ENCODE measurements at regions not wholly inside any gene's neighbourhood (a gene's known extent, or its start where the extent isn't known, plus 50 kb on each side); places are given as distances from the start of the nearest gene placed in this dataset.

- no peaks in the 10 kb centered on the region for H3K4me1 Mint-ChIP-seq (ENCODE audit: low read depth)
- no peaks in the 10 kb centered on the region for H3K27me3 Mint-ChIP-seq (ENCODE audit: low read depth)
- peaks cover 3% of the 10 kb centered on the region for H3K9me3 Mint-ChIP-seq
- H3K27ac Mint-ChIP-seq: no peak overlapping the region
- no peaks in the 10 kb centered on the region for H3K36me3 Mint-ChIP-seq (ENCODE audit: low read depth)
- no peak overlapping the region for H3K4me3 Mint-ChIP-seq
Measured at GRCh38 chr17:79452706-79453105, 158.1 kb downstream of the RBFOX3 start.

- no peak overlapping the region for H3K27ac Mint-ChIP-seq
- peaks cover 3% of the 10 kb centered on the region for H3K9me3 Mint-ChIP-seq
- no peaks in the 10 kb centered on the region for H3K4me1 Mint-ChIP-seq (ENCODE audit: low read depth)
- H3K4me3 Mint-ChIP-seq: no peak overlapping the region
- no peaks in the 10 kb centered on the region for H3K27me3 Mint-ChIP-seq (ENCODE audit: low read depth)
- H3K36me3 Mint-ChIP-seq (ENCODE audit: low read depth): no peaks in the 10 kb centered on the region
Measured at GRCh38 chr17:79451167-79451566, 159.7 kb downstream of the RBFOX3 start.

GRCh38 chr17:79446399-79447009 is 164.3 kb downstream of the RBFOX3 start:
- Mint-ChIP-seq H3K36me3 (ENCODE audit: low read depth) (no peaks in the 10 kb centered on the region), H3K27ac (no peak overlapping the region), H3K4me1 (ENCODE audit: low read depth) (no peaks in the 10 kb centered on the region), H3K27me3 (ENCODE audit: low read depth) (no peaks in the 10 kb centered on the region), H3K4me3 (no peak overlapping the region), H3K9me3 (peaks cover 3% of the 10 kb centered on the region)

- H3K27ac Mint-ChIP-seq: no peak overlapping the region
Measured at GRCh38 chr17:79444198-79444597, 166.7 kb downstream of the RBFOX3 start.

GRCh38 chr17:79443026-79443425 is 167.8 kb downstream of the RBFOX3 start:
- Mint-ChIP-seq H3K27me3 (ENCODE audit: low read depth) (no peaks in the 10 kb centered on the region), H3K9me3 (peaks cover 3% of the 10 kb centered on the region), H3K27ac (no peak overlapping the region), H3K4me1 (ENCODE audit: low read depth) (no peaks in the 10 kb centered on the region), H3K36me3 (ENCODE audit: low read depth) (no peaks in the 10 kb centered on the region), H3K4me3 (no peak overlapping the region)

More at GRCh38 chr17:79444198-79444597, 166.7 kb downstream of the RBFOX3 start:
- H3K27me3 Mint-ChIP-seq (ENCODE audit: low read depth): no peaks in the 10 kb centered on the region
- no peaks in the 10 kb centered on the region for H3K4me1 Mint-ChIP-seq (ENCODE audit: low read depth)
- peaks cover 3% of the 10 kb centered on the region for H3K9me3 Mint-ChIP-seq
- no peaks in the 10 kb centered on the region for H3K36me3 Mint-ChIP-seq (ENCODE audit: low read depth)
- no peak overlapping the region for H3K4me3 Mint-ChIP-seq

- no peaks in the 10 kb centered on the region for H3K9me3 Mint-ChIP-seq
- no peak overlapping the region for H3K4me3 Mint-ChIP-seq
Measured at GRCh38 chr17:79441356-79442160, 169.3 kb downstream of the RBFOX3 start.

GRCh38 chr17:79440251-79440650 is 170.6 kb downstream of the RBFOX3 start:
- no peaks in the 10 kb centered on the region for H3K36me3 Mint-ChIP-seq (ENCODE audit: low read depth)
- no peak overlapping the region for H3K27ac Mint-ChIP-seq
- no peak overlapping the region for H3K4me3 Mint-ChIP-seq
- H3K4me1 Mint-ChIP-seq (ENCODE audit: low read depth): no peaks in the 10 kb centered on the region
- no peaks in the 10 kb centered on the region for H3K9me3 Mint-ChIP-seq
- H3K27me3 Mint-ChIP-seq (ENCODE audit: low read depth): no peaks in the 10 kb centered on the region

More at GRCh38 chr17:79441356-79442160, 169.3 kb downstream of the RBFOX3 start:
- H3K27me3 Mint-ChIP-seq (ENCODE audit: low read depth): no peaks in the 10 kb centered on the region
- H3K27ac Mint-ChIP-seq: no peak overlapping the region
- no peaks in the 10 kb centered on the region for H3K4me1 Mint-ChIP-seq (ENCODE audit: low read depth)
- H3K36me3 Mint-ChIP-seq (ENCODE audit: low read depth): no peaks in the 10 kb centered on the region

GRCh38 chr17:79439493-79439892 is 171.4 kb downstream of the RBFOX3 start:
- H3K9me3 Mint-ChIP-seq: no peaks in the 10 kb centered on the region
- H3K27me3 Mint-ChIP-seq (ENCODE audit: low read depth): no peaks in the 10 kb centered on the region
- H3K4me3 Mint-ChIP-seq: no peak overlapping the region
- no peaks in the 10 kb centered on the region for H3K4me1 Mint-ChIP-seq (ENCODE audit: low read depth)
- H3K27ac Mint-ChIP-seq: no peak overlapping the region
- H3K36me3 Mint-ChIP-seq (ENCODE audit: low read depth): no peaks in the 10 kb centered on the region

- Mint-ChIP-seq H3K27ac (no peak overlapping the region), H3K27me3 (ENCODE audit: low read depth) (no peaks in the 10 kb centered on the region), H3K4me3 (no peak overlapping the region), H3K4me1 (ENCODE audit: low read depth) (no peaks in the 10 kb centered on the region), H3K36me3 (ENCODE audit: low read depth) (no peaks in the 10 kb centered on the region), H3K9me3 (no peaks in the 10 kb centered on the region)
Measured at GRCh38 chr17:79438546-79439334, 172.1 kb downstream of the RBFOX3 start.

GRCh38 chr17:79438058-79438457 is 172.8 kb downstream of the RBFOX3 start:
- no peak overlapping the region for H3K4me3 Mint-ChIP-seq
- H3K9me3 Mint-ChIP-seq: no peaks in the 10 kb centered on the region

GRCh38 chr17:79437081-79437480 is 173.8 kb downstream of the RBFOX3 start:
- no peak overlapping the region for H3K27ac Mint-ChIP-seq
- H3K9me3 Mint-ChIP-seq: no peaks in the 10 kb centered on the region
- no peaks in the 10 kb centered on the region for H3K4me1 Mint-ChIP-seq (ENCODE audit: low read depth)
- H3K27me3 Mint-ChIP-seq (ENCODE audit: low read depth): no peaks in the 10 kb centered on the region
- no peak overlapping the region for H3K4me3 Mint-ChIP-seq
- no peaks in the 10 kb centered on the region for H3K36me3 Mint-ChIP-seq (ENCODE audit: low read depth)

More at GRCh38 chr17:79438058-79438457, 172.8 kb downstream of the RBFOX3 start:
- Mint-ChIP-seq H3K4me1 (ENCODE audit: low read depth) (no peaks in the 10 kb centered on the region), H3K27ac (no peak overlapping the region), H3K27me3 (ENCODE audit: low read depth) (no peaks in the 10 kb centered on the region), H3K36me3 (ENCODE audit: low read depth) (no peaks in the 10 kb centered on the region)

GRCh38 chr17:79435962-79436361 is 174.9 kb downstream of the RBFOX3 start:
- H3K9me3 Mint-ChIP-seq: no peaks in the 10 kb centered on the region
- no peak overlapping the region for H3K4me3 Mint-ChIP-seq
- H3K27me3 Mint-ChIP-seq (ENCODE audit: low read depth): no peaks in the 10 kb centered on the region
- no peaks in the 10 kb centered on the region for H3K36me3 Mint-ChIP-seq (ENCODE audit: low read depth)
- H3K27ac Mint-ChIP-seq: no peak overlapping the region
- H3K4me1 Mint-ChIP-seq (ENCODE audit: low read depth): no peaks in the 10 kb centered on the region

- Mint-ChIP-seq H3K9me3 (no peaks in the 10 kb centered on the region), H3K27ac (no peak overlapping the region), H3K27me3 (ENCODE audit: low read depth) (no peaks in the 10 kb centered on the region), H3K36me3 (ENCODE audit: low read depth) (no peaks in the 10 kb centered on the region), H3K4me3 (no peak overlapping the region), H3K4me1 (ENCODE audit: low read depth) (no peaks in the 10 kb centered on the region)
Measured at GRCh38 chr17:79435296-79435695, 175.6 kb downstream of the RBFOX3 start.

GRCh38 chr17:79434215-79434614 is 176.6 kb downstream of the RBFOX3 start:
- Mint-ChIP-seq H3K4me1 (ENCODE audit: low read depth) (no peaks in the 10 kb centered on the region), H3K4me3 (no peak overlapping the region), H3K36me3 (ENCODE audit: low read depth) (no peaks in the 10 kb centered on the region), H3K27ac (no peak overlapping the region), H3K9me3 (no peaks in the 10 kb centered on the region), H3K27me3 (ENCODE audit: low read depth) (no peaks in the 10 kb centered on the region)

- H3K27ac Mint-ChIP-seq: no peak overlapping the region
- no peaks in the 10 kb centered on the region for H3K36me3 Mint-ChIP-seq (ENCODE audit: low read depth)
- no peaks in the 10 kb centered on the region for H3K9me3 Mint-ChIP-seq
- no peak overlapping the region for H3K4me3 Mint-ChIP-seq
- H3K4me1 Mint-ChIP-seq (ENCODE audit: low read depth): no peaks in the 10 kb centered on the region
- no peaks in the 10 kb centered on the region for H3K27me3 Mint-ChIP-seq (ENCODE audit: low read depth)
Measured at GRCh38 chr17:79433379-79433778, 177.5 kb downstream of the RBFOX3 start.

Measured in T-helper 1 cell treated with Interleukin-12 subunit alpha and Interleukin-12 subunit beta and Interleukin-4 antibody, amounts not matched to agents 30 μg/mL and 1 μg/mL, for 36 hours (primary cell).